Gastroesophageal sphincter (tissue), 3 donors: ENCODE measurements at regions not wholly inside any gene's neighbourhood (a gene's known extent, or its start where the extent isn't known, plus 50 kb on each side); places are given as distances from the start of the nearest gene placed in this dataset.

Experiments used
- EP300 ChIP-seq: sonication (generic); formaldehyde crosslinking; IDR thresholded peaks from one replicate; pipeline ENCODE4 v1.6.1; 2017; ENCODE audit warnings: antibody characterized with exemption, mild to moderate bottlenecking
- POLR2A ChIP-seq, 2 donors: fragments of 450-650 bp; IDR thresholded peaks; one replicate each; pipeline ENCODE4 v1.6.1; 2017; ENCODE audit warnings: antibody characterized with exemption in 2 of 2, mild to moderate bottlenecking in 2 of 2, moderate library complexity in 1 of 2
- POLR2AphosphoS5 ChIP-seq: sonication (generic); formaldehyde crosslinking; IDR thresholded peaks from one replicate; pipeline ENCODE4 v1.6.1; 2017; ENCODE audit warnings: antibody characterized with exemption
- TF ChIP-seq, protein P1 (sequence below), 4 experiments: fragments of 200-600 bp in 2 of 4; fragments of 450-650 bp in 2 of 4; sonication (generic) in 1 of 4; IDR thresholded peaks; one replicate each; pipeline ENCODE4 v1.5.1; 2017 to 2019; ENCODE audit warnings: antibody characterized with exemption in 4 of 4, mild to moderate bottlenecking in 2 of 4, moderate library complexity in 2 of 4

DNA sequence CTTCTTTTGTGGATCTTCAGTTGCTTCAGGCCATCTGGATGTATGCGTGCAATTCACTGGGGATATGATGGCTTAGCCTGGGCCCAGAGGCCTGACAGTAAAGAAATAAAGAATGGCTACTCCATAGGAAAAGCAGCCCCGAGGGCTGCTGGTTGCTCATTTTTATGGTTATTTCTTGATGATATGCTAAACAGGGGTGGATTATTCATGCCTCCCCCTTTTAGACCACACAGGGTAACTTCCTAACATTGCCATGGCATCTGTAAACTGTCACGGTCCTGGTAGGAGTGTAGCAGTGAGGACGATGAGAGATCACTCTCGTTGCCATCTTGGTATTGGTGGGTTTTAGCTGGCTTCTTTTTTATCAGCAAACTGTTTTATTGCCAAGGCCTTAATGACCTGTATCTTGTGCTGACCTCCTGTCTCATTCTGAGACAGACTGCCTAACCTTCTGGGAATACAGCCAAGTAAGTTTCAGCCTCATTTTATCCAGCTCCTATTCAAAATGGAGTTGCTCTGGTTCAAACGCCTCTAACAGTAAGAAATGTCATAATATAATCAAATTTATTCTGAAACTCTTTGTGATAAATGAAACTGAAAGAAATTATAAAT, 60.5 kb downstream of the DSEL start:
- TF ChIP-seq, protein P1, sequence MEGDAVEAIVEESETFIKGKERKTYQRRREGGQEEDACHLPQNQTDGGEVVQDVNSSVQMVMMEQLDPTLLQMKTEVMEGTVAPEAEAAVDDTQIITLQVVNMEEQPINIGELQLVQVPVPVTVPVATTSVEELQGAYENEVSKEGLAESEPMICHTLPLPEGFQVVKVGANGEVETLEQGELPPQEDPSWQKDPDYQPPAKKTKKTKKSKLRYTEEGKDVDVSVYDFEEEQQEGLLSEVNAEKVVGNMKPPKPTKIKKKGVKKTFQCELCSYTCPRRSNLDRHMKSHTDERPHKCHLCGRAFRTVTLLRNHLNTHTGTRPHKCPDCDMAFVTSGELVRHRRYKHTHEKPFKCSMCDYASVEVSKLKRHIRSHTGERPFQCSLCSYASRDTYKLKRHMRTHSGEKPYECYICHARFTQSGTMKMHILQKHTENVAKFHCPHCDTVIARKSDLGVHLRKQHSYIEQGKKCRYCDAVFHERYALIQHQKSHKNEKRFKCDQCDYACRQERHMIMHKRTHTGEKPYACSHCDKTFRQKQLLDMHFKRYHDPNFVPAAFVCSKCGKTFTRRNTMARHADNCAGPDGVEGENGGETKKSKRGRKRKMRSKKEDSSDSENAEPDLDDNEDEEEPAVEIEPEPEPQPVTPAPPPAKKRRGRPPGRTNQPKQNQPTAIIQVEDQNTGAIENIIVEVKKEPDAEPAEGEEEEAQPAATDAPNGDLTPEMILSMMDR (IDR thresholded peaks at IDR 0.05), result no peak
- TF ChIP-seq POLR2A (IDR thresholded peaks at IDR 0.05) (no peak), POLR2AphosphoS5 (no peak), EP300 (no peak)
